H9 (cell line): ENCODE measurements at regions not wholly inside any gene's neighbourhood (a gene's known extent, or its start where the extent isn't known, plus 50 kb on each side); places are given as distances from the start of the nearest gene placed in this dataset.

Experiments
- DNase-seq: peaks from one replicate; pipeline ENCODE4 v3.0.0-alpha.2; 2017
- H2AFZ ChIP-seq: one replicate; pipeline ENCODE4 v1.6.1; 2013; ENCODE audit warnings: mild to moderate bottlenecking, low read length, control low read depth, moderate library complexity
- H2AK5ac ChIP-seq: 2 replicates; pipeline ENCODE4 v1.6.1; 2013; ENCODE audit warnings: low read length, control low read depth, mixed read lengths; ENCODE audit not compliant: insufficient read length
- H2BK120ac ChIP-seq: one replicate; pipeline ENCODE4 v1.6.1; 2013; ENCODE audit warnings: low read depth, mild to moderate bottlenecking, low read length, control low read depth, inconsistent platforms; ENCODE audit not compliant: poor library complexity, severe bottlenecking
- H2BK12ac ChIP-seq: 2 replicates; pipeline ENCODE4 v1.6.1; 2013; ENCODE audit warnings: low read length, control low read depth, mixed read lengths, low read depth; ENCODE audit not compliant: insufficient read length
- H2BK15ac ChIP-seq: 2 replicates; pipeline ENCODE4 v1.6.1; 2013; ENCODE audit warnings: low read depth, low read length, control low read depth
- H2BK20ac ChIP-seq: one replicate; pipeline ENCODE4 v1.6.1; 2013; ENCODE audit warnings: low read depth, mild to moderate bottlenecking, low read length, control low read depth, inconsistent platforms; ENCODE audit not compliant: poor library complexity, severe bottlenecking
- H2BK5ac ChIP-seq: 2 replicates; pipeline ENCODE4 v1.6.1; 2013; ENCODE audit warnings: low read length, control low read depth, mixed read lengths; ENCODE audit not compliant: insufficient read length
- H3K14ac ChIP-seq: 2 replicates; pipeline ENCODE4 v1.6.1; 2013; ENCODE audit warnings: low read length, control low read depth; ENCODE audit not compliant: insufficient read depth
- H3K18ac ChIP-seq: 2 replicates; pipeline ENCODE4 v1.6.1; 2013; ENCODE audit warnings: low read depth, mild to moderate bottlenecking, mixed read lengths, low read length, control low read depth; ENCODE audit not compliant: insufficient read length
- H3K23ac ChIP-seq: 2 replicates; pipeline ENCODE4 v1.6.1; 2013; ENCODE audit warnings: low read length, control low read depth, mixed read lengths, low read depth; ENCODE audit not compliant: insufficient read length
- H3K23me2 ChIP-seq: 2 replicates; pipeline ENCODE4 v1.6.1; 2013; ENCODE audit warnings: low read depth, mild to moderate bottlenecking, mixed read lengths, low read length, control low read depth; ENCODE audit not compliant: insufficient read length, poor library complexity, severe bottlenecking
- H3K27ac ChIP-seq: 2 replicates; pipeline ENCODE4 v1.5.1; 2013; ENCODE audit warnings: low read length, control low read depth, mixed read lengths, low read depth; ENCODE audit not compliant: insufficient read length
- H3K27me3 ChIP-seq: 2 replicates; pipeline ENCODE4 v1.6.1; 2013; ENCODE audit warnings: low read length, control low read depth, inconsistent platforms; ENCODE audit not compliant: insufficient read depth
- H3K4ac ChIP-seq: 2 replicates; pipeline ENCODE4 v1.6.1; 2013; ENCODE audit warnings: low read depth, mild to moderate bottlenecking, control low read depth, inconsistent platforms, low read length, moderate library complexity
- H3K4me1 ChIP-seq: 2 replicates; pipeline ENCODE4 v1.6.1; 2013; ENCODE audit warnings: low read length, control low read depth, inconsistent platforms; ENCODE audit not compliant: insufficient read depth
- H3K4me2 ChIP-seq: 2 replicates; pipeline ENCODE4 v1.6.1; 2013; ENCODE audit warnings: low read length, control low read depth, mixed read lengths; ENCODE audit not compliant: insufficient read length, insufficient read depth
- H3K56ac ChIP-seq: 2 replicates; pipeline ENCODE4 v1.6.1; 2013; ENCODE audit warnings: low read depth, mild to moderate bottlenecking, mixed read lengths, low read length, control low read depth; ENCODE audit not compliant: insufficient read length
- H3K79me1 ChIP-seq: 2 replicates; pipeline ENCODE4 v1.6.1; 2013; ENCODE audit warnings: low read depth, mild to moderate bottlenecking, moderate library complexity, low read length, control low read depth, inconsistent platforms; ENCODE audit not compliant: insufficient read depth, poor library complexity, severe bottlenecking
- H3K79me2 ChIP-seq: 2 replicates; pipeline ENCODE4 v1.6.1; 2013; ENCODE audit warnings: low read length, control low read depth, inconsistent platforms; ENCODE audit not compliant: insufficient read depth
- H3K9ac ChIP-seq: 2 replicates; pipeline ENCODE4 v1.6.1; 2013; ENCODE audit warnings: low read length, control low read depth, mixed read lengths; ENCODE audit not compliant: insufficient read length; ENCODE audit errors: extremely low read depth
- H3K9me3 ChIP-seq: one replicate; pipeline ENCODE4 v1.6.1; 2013; ENCODE audit warnings: low read depth, low read length, inconsistent platforms; ENCODE audit not compliant: control insufficient read depth
- H3T11ph ChIP-seq: one replicate; pipeline ENCODE4 v1.6.1; 2013; ENCODE audit warnings: mild to moderate bottlenecking, low read length, control low read depth, inconsistent platforms
- H4K20me1 ChIP-seq: one replicate; pipeline ENCODE4 v1.6.1; 2013; ENCODE audit not compliant: control insufficient read depth, insufficient read length, insufficient read depth
- H4K5ac ChIP-seq: 2 replicates; pipeline ENCODE4 v1.6.1; 2013; ENCODE audit warnings: low read depth, mild to moderate bottlenecking, mixed read lengths, low read length, control low read depth; ENCODE audit not compliant: insufficient read length
- H4K8ac ChIP-seq: replicated peaks from 2 replicates; pipeline ENCODE4 v1.6.1; 2013; ENCODE audit warnings: low read length, control low read depth, mixed read lengths, low read depth; ENCODE audit not compliant: insufficient read length
- H4K91ac ChIP-seq: 2 replicates; pipeline ENCODE4 v1.6.1; 2013; ENCODE audit warnings: low read depth, mild to moderate bottlenecking, moderate library complexity, mixed read lengths, low read length, control low read depth; ENCODE audit not compliant: insufficient read length
- H3K27ac Mint-ChIP-seq, 3 experiments: 2 replicates in 2 of 3; 3 replicates in 1 of 3; pipeline ENCODE4 v1.8.0; 2020 to 2021; ENCODE audit warnings: mixed read lengths in 3 of 3, mild to moderate bottlenecking in 1 of 3, moderate library complexity in 1 of 3
- H3K27me3 Mint-ChIP-seq: 2 replicates; pipeline ENCODE4 v1.8.0; 2021; ENCODE audit warnings: low read depth, mild to moderate bottlenecking, moderate library complexity, mixed read lengths
- H3K36me3 Mint-ChIP-seq, 3 experiments: 2 replicates in 2 of 3; 3 replicates in 1 of 3; pipeline ENCODE4 v1.8.0; 2020 to 2021; ENCODE audit warnings: low read depth in 3 of 3, mixed read lengths in 3 of 3; ENCODE audit not compliant: insufficient read depth in 1 of 3
- H3K4me1 Mint-ChIP-seq, 2 experiments: 2 replicates each; pipeline ENCODE4 v1.8.0; 2020; ENCODE audit warnings: mixed read lengths in 2 of 2
- H3K4me3 Mint-ChIP-seq, 2 experiments: 2 replicates in 1 of 2; 3 replicates in 1 of 2; pipeline ENCODE4 v1.8.0; 2020 to 2021; ENCODE audit warnings: mild to moderate bottlenecking in 2 of 2, mixed read lengths in 2 of 2, moderate library complexity in 1 of 2
- H3K9me3 Mint-ChIP-seq, 2 experiments: 2 replicates in 1 of 2; 3 replicates in 1 of 2; pipeline ENCODE4 v1.8.0; 2020; ENCODE audit warnings: mild to moderate bottlenecking in 2 of 2, mixed read lengths in 2 of 2, moderate library complexity in 1 of 2
- WGBS: extraction: QIAGEN DNeasy Blood & Tissue Kit; methylation state at CpG from one replicate; pipeline ENCODE4 v1.1.7; 2013; ENCODE audit warnings: missing lambda C conversion rate, low lambda C conversion rate, mixed read lengths; ENCODE audit not compliant: insufficient read length; ENCODE audit errors: extremely low coverage; 5-methylcytosine and 5-hydroxymethylcytosine counted together
- TF ChIP-seq, protein P1 (sequence below): fragments of 200-600 bp; sonication (generic); conservative IDR thresholded peaks from 3 replicates; pipeline ENCODE4 v1.8.0; 2021; ENCODE audit warnings: antibody characterized with exemption, mild to moderate bottlenecking

- H3T11ph ChIP-seq: no peak overlapping the region
- no peak overlapping the region for H3K56ac ChIP-seq
- no peak overlapping the region for H2AFZ ChIP-seq
- no peaks in the 10 kb centered on the region for H3K27me3 ChIP-seq
- H2BK20ac ChIP-seq: no peak overlapping the region
- no peaks in the 10 kb centered on the region for H3K23me2 ChIP-seq
- H3K4me1 ChIP-seq: no peaks in the 10 kb centered on the region
- H3K79me1 ChIP-seq: no peaks in the 10 kb centered on the region
- no peaks in the 10 kb centered on the region for H3K9me3 ChIP-seq
- H3K18ac ChIP-seq: no peak overlapping the region
- H3K4me2 ChIP-seq: no peak overlapping the region
- H2BK5ac ChIP-seq: no peak overlapping the region
- DNase-seq: no peak
- H3K4ac ChIP-seq: no peak overlapping the region
- no peak overlapping the region for H3K27ac ChIP-seq
- H4K8ac ChIP-seq: no peak overlapping the region
- no peak overlapping the region for H3K14ac ChIP-seq
- no peak overlapping the region for H2BK120ac ChIP-seq
- H3K79me2 ChIP-seq: no peaks in the 10 kb centered on the region
- H3K36me3 Mint-ChIP-seq: peaks cover 15 to 42% (median 22%) of the 10 kb centered on the region in 3 experiments
- TF ChIP-seq, protein P1, sequence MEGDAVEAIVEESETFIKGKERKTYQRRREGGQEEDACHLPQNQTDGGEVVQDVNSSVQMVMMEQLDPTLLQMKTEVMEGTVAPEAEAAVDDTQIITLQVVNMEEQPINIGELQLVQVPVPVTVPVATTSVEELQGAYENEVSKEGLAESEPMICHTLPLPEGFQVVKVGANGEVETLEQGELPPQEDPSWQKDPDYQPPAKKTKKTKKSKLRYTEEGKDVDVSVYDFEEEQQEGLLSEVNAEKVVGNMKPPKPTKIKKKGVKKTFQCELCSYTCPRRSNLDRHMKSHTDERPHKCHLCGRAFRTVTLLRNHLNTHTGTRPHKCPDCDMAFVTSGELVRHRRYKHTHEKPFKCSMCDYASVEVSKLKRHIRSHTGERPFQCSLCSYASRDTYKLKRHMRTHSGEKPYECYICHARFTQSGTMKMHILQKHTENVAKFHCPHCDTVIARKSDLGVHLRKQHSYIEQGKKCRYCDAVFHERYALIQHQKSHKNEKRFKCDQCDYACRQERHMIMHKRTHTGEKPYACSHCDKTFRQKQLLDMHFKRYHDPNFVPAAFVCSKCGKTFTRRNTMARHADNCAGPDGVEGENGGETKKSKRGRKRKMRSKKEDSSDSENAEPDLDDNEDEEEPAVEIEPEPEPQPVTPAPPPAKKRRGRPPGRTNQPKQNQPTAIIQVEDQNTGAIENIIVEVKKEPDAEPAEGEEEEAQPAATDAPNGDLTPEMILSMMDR: no peak
- H4K20me1 ChIP-seq: no peaks in the 10 kb centered on the region
- H3K9ac ChIP-seq: no peak overlapping the region
- H3K4me1 Mint-ChIP-seq: no peaks in the 10 kb centered on the region
- no peak overlapping the region for H2AK5ac ChIP-seq
- no peak overlapping the region for H2BK12ac ChIP-seq
- H4K5ac ChIP-seq: no peak overlapping the region
- no peak overlapping the region for H3K23ac ChIP-seq
- peaks cover 35 to 37% of the 10 kb centered on the region in 2 experiments for H3K9me3 Mint-ChIP-seq
- H2BK15ac ChIP-seq: no peak overlapping the region
- H3K27me3 Mint-ChIP-seq: no peaks in the 10 kb centered on the region
- H4K91ac ChIP-seq: no peak overlapping the region
- no CpG with 5 or more reads among the region's 1 CpG for WGBS
- no peak overlapping the region for H3K4me3 Mint-ChIP-seq
- no peak overlapping the region for H3K27ac Mint-ChIP-seq
These were observed 823.0 kb upstream of the ADGRB3 start for GRCh38 chr6:67812125-67812524.
